HUDEP-2 (cell line): ENCODE measurements at regions not wholly inside any gene's neighbourhood (a gene's known extent, or its start where the extent isn't known, plus 50 kb on each side); places are given as distances from the start of the nearest gene placed in this dataset.
"Not testable (repeated sequence)": the region's sequence is repeated elsewhere in the genome, so short reads cannot be mapped to it uniquely, and the experiment has no call there.

Experiments
- DNase-seq, 76 experiments: peaks; one replicate each; lab custom pipeline; 2025; ENCODE audit not compliant: unreplicated experiment in 76 of 76; lab: John Stamatoyannopoulos, UW

DNA sequence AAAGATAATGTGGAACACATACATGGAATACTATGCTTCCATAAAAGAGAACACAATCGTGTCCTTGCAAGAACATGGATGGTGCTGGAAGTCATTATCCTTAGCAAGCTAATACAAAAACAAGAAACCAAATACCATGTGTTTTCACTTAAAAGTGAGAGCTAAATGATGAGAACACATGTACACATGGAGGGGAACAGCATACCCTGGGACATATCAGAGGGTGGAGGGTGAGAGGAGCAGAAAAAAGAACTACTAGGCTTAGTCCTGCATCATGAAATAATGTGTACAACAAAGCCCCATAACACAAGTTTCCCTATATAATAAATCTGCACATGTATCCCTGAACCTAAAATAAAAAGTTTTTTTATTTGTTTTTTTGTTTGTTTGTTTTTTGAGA, 855.5 kb upstream of the NUDT12 start:
- no peak for DNase-seq

DNA sequence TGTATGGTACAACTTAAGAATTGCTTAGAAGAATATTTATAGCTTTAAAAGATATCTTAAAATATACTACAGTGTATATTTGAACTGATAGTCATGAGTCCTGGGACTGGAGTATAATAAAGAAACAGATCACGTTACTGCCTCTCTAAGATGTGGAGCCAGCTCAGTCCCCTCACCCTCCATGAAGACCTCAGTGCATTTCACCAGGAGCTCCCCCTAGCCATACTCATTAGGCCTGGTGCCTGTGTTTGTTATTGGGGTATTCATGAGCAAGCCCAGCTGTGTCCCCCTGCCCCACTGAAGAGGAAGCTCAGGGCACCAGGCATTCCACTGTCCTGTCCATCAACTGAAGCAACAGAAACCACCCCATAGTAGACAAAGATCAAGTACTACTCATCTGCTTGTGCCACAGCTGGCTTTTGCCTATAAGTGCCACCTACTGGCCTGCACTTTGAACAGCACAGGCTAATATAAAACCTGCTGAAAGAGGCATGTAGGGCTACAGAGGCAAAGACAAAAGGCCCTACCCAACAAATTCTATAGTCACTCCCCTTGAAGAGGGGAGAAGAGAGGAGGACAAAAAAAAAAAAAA, 850.2 kb upstream of the NUDT12 start:
- peak in 10 of 76 experiments; percentile 0 to 56 (median 32) for DNase-seq

- no peak for DNase-seq
Observed at GRCh38 chr5:104400941-104401340, 838.4 kb upstream of the NUDT12 start.

DNA sequence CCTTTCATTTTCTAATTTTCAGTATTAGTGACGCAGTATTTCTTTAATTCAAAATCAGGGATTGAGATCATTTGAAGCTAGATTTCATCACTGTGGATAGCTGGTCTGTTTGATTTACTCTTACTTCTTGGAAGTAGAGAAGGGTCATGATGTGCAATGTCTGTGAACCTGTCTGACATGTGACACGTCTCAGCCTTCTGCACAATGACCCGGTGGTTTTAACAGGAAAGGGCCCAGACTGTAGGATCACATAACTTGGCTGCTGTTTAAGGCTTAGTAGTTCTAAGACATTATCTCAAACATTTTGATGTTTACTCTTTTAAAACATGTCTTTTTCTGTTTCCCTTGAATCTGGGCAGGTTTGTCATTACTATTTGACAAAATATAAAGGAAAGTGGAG, 823.3 kb upstream of the NUDT12 start:
- DNase-seq: no peak

GRCh38 chr5:104375345-104375744, 812.8 kb upstream of the NUDT12 start:
- DNase-seq: no peak

DNA sequence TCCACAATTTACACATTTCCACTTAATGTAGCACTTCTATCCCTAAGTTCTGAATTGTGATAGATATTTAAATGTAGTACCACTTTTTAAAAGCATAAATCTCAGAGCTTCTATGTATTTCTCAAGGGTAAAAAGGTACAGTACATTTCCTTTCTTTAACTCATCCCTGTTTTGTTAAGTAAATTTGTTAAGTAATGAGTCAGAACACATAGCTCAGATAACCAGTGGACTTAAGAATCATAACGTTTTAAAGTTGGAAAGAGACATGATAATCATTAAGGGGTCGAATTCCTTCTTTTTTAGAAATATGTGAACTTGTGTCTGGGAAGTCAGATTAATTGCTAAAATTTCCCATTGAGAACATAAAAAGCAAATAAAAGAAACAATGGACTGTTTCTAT, 810.2 kb upstream of the NUDT12 start:
- DNase-seq: no peak

DNA sequence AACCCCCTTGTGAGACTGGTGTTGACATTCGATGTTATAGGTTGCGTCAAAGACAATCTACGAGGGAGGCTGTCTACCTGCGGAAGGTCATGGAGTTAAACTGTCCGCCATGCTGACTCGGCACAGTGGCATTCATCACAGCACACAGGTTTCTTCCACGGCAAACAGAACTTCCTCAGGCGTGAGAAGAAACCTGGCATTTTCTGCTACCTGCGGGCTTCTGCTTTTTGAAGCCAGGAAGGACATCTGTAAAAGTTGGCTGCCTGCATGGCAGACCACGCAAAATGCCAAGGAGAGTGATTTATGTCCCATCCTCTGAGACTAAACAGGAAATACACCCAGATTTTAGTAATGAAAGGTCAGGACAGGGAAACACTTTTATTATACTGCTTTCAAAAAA, 809.8 kb upstream of the NUDT12 start:
- no peak for DNase-seq

GRCh38 chr5:104370523-104370922, 807.9 kb upstream of the NUDT12 start:
- DNase-seq: peak in 4 of 76 experiments; percentile 4 to 50 (median 12)

- no peak for DNase-seq
Observed at GRCh38 chr5:104367978-104368377, 805.4 kb upstream of the NUDT12 start.

DNA sequence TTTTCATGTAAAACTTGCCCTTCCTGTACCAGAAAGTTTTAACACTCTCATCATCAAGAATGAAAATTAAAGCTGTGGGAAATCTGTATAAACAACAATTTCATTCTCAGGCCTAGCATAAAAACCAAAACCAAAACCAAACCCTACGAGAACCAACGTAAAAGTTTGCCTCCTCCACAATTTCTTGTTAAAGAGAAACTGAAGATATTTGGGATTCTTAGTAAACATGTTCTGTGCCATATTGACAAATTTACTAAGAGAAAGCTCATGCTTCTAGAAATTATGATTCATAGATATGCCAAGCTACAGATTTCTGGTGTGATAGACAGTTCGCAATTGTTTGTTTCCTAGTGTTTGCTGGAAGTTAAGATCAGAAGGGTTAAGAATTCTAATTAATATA, 801.0 kb upstream of the NUDT12 start:
- no peak for DNase-seq

- no peak for DNase-seq
Observed at GRCh38 chr5:104361932-104362331, 799.3 kb upstream of the NUDT12 start.

DNA sequence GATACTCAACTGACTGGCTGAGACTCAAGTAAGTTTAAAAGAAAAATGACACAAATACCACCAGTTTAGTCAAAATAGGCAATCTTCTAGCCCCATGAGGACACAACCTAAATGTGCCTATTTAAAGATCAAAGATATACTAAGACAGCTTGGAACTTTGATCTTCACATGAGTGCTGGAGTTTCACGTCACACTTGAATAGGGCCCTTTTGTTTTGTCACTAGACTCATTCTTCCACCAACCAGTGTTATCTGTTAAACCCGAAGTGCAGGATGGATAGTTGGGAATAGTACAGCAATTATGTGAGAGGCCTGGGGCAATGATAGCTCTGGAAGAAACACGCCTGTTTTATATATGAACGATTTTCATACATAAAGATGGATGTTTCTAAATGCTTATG, 792.8 kb upstream of the NUDT12 start:
- DNase-seq: no peak

- DNase-seq: no peak
Observed at GRCh38 chr5:104353371-104353770, 790.8 kb upstream of the NUDT12 start.

DNA sequence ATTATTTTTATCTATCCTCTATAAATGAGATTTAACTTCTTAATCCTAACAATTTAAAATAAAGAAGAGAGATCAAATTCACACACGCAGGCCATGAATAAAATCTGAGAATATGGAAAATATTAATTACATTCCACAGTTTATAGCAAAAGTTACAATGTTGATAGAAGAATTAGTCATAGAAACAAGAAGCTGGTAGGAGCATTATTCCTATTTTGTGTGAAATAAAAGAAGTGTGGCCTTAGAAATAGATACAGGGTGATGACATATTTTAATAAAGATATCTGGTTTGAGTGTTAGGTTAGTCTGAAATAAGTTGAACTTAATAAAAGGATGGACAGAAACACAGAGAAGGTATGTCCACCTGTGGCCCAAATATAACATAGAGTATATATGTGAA, 790.4 kb upstream of the NUDT12 start:
- no peak for DNase-seq

- peak in 2 of 76 experiments; percentile 4 to 19 for DNase-seq
Observed at GRCh38 chr5:104347119-104347708, 784.6 kb upstream of the NUDT12 start.

DNA sequence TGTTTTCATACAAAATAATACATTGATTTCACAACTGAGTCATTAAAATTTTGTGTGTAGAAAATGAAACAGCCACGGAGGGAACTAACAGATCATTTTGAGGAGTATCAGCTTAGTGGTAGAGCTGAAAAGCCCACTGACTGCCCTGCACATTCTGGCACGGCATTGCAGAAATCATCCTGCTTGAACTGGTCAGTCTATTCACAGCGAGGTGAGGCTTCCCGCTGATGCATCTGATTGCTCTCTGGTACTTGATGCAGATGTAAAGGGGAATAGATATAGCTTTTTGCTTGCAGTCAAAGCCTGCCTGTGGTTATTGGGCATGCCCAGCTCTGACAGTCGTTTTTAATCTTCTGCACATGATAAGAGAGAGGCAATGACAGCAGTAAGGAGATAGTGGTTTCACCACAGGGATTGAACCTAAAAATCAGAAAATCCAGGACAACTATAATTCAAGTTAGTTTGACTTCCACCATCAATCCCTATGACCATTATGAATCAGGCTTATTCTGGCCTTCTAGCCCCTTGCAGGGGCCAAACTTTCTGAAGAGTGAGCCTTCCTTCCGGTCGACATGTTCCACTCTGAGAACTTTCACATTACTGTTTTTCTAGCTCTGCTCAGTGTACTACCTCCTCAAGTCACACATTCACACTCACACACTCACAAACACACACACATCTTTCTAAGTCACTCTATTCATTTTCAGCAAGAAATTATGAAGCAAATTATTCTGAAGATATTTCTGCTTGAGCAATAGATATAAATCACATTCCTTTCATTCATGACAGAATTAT, 782.8 kb upstream of the NUDT12 start:
- DNase-seq: peak in 1 of 76 experiments; percentile 4

DNA sequence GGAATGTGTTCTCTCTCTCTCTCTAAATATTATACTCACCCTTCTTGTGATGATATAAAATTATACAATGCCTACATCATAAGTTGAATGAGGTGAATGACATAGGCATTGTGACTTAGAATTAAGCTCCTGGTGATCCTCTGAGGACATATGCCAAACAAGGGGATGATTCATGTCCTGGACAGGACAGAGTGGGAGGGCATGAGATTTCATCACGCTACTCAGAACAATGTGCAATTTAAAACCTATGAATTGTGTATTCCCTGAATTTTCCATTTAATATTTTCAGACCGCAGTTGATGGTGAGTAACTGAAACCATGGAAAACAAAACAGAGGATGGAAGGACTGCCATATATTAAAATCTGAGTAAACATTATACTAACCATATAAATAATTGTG, 782.2 kb upstream of the NUDT12 start:
- DNase-seq: no peak

- DNase-seq: no peak
Observed at GRCh38 chr5:104327801-104328200, 765.2 kb upstream of the NUDT12 start.

DNA sequence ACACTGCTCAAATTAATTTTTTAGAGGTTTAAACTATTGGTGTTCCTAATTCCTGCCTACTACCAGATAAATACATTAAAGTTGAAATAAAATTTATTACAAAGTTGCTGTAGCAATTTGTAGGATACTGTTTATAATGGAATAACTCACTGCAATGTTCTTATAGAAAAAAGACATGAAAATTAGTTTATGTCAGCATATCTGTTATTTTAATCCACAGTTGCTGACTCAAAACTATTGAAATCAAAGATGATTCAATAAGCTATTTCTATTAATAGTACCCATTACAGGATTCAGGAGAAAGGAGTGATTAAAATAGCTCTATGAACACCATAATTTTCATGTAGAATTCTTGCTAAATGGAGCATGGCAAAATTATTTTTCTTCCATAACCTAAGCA, 764.4 kb upstream of the NUDT12 start:
- DNase-seq: no peak

GRCh38 chr5:104325356-104325755, 762.8 kb upstream of the NUDT12 start:
- no peak for DNase-seq

DNA sequence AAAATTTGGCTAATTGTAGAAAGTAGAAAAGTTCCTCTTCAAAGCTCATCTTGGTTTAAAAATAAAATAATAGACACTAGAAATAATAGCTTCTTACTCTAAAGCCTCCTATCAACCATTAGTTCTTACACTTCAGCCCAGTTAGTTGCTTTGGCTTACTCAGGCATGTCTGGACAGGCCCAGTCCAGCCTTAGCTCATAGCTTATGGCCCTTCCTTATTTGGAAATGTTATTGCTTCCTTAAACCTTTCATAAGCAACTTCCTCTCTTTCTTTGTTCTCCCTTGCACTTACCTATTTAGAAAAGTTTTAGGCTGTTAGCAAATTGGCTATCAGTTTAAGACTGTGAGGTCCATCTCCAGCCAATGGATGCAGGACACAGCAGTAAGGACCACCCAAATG, 754.1 kb upstream of the NUDT12 start:
- DNase-seq: not testable (repeated sequence)

GRCh38 chr5:104312481-104312880, 749.9 kb upstream of the NUDT12 start:
- DNase-seq: no peak
